ENCODE measurements at regions not wholly inside any gene's neighbourhood (a gene's known extent, or its start where the extent isn't known, plus 50 kb on each side); places are given as distances from the start of the nearest gene placed in this dataset.
"Not testable (repeated sequence)": the region's sequence is repeated elsewhere in the genome, so short reads cannot be mapped to it uniquely, and the experiment has no call there.

- DNase-seq (ENCODE audit: low read depth in 4 of 4, low spot score in 1 of 4): no peak
Measured at GRCh38 chr3:127520993-127521392, 69.5 kb downstream of the TPRA1 start.

GRCh38 chr3:127518456-127519081 lies 72.0 kb downstream of the TPRA1 start:
- no peak for DNase-seq (ENCODE audit: low read depth in 4 of 4, low spot score in 1 of 4)

GRCh38 chr3:127512256-127512655 lies 78.3 kb downstream of the TPRA1 start:
- DNase-seq (ENCODE audit: low read depth in 4 of 4, low spot score in 1 of 4): no peak

DNA sequence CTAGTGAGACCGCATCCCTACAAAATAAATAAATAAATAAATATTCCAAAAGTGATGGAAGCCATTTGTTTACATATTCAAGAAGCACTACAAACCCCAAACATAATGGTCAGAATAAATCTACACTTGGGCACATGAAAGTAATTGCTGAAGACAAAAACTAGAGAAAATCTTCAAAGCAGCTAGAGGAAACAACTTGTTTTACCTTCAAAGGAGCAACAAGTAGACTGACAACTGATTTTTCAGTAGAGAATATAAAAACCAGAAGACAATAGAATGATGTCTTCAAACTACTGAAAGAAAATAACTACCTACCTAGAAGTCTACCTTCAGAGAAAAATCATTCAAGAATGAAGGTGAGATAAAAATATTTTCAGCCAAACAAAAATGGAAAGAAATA lies 89.4 kb downstream of the TPRA1 start:
- DNase-seq (ENCODE audit: low read depth in 4 of 4, low spot score in 1 of 4): no peak

GRCh38 chr3:127497676-127498075 lies 92.9 kb downstream of the TPRA1 start:
- DNase-seq (ENCODE audit: low read depth in 4 of 4, low spot score in 1 of 4): no peak

DNA sequence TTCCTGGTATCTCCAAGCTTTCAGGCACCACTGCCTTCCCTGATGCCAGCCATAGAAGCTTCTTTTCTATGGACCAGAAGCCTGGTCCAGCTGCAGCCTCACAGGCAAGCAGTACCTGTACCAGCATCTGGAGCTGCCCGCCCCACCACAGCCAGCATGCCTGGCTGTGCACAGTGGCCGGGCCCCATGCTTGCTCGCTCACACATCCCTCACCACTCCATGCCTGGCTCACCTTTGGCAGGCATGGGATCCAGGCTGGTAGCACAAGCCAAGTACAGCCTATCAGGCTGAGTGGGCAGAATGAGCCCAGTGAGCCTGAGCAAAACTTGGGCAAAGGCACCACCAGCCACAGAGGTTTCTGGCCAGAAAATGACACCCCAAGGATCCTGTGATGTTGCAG lies 93.4 kb downstream of the TPRA1 start:
- no peak for DNase-seq (ENCODE audit: low read depth in 4 of 4, low spot score in 1 of 4)

DNA sequence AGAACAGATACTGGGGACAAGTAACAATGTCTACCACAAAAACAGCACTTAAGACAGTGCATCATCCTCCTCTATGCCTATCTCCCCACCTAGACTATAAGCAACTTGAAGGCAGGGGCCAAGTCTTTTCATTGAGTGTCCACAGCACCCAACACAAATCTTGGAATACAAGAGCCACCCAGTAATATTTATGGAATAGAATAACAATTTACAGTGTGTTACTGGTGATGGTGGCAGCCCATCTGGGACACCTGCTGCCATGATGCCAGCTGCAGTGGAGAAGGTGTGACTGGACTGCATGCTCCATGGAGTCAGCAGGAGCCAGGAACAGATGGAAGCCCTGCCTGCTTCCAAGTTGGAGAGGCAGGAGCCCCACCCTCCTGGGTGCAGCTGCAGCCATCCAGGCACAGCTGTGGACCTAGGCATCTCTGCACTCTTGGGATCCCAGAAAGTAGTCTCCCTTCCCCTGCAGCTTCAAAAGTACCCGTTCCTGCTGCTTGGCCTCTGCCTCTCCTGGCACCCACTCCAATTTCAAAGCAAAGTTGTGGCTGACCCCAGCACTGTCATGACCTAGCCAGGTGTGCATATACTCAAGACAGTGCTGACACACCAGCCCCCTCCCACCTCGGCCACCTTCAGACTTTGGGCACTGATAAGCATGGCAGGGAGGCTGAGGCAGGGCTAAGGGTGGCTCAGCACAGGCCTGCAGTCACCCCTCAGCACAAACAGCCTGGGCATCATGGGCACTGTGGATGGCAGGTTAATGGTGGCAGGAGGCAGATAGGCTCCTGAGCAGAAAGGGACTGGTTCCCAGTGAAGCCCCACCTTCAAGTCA lies 94.5 kb downstream of the TPRA1 start:
- DNase-seq (ENCODE audit: low read depth in 4 of 4, low spot score in 1 of 4): no peak

DNA sequence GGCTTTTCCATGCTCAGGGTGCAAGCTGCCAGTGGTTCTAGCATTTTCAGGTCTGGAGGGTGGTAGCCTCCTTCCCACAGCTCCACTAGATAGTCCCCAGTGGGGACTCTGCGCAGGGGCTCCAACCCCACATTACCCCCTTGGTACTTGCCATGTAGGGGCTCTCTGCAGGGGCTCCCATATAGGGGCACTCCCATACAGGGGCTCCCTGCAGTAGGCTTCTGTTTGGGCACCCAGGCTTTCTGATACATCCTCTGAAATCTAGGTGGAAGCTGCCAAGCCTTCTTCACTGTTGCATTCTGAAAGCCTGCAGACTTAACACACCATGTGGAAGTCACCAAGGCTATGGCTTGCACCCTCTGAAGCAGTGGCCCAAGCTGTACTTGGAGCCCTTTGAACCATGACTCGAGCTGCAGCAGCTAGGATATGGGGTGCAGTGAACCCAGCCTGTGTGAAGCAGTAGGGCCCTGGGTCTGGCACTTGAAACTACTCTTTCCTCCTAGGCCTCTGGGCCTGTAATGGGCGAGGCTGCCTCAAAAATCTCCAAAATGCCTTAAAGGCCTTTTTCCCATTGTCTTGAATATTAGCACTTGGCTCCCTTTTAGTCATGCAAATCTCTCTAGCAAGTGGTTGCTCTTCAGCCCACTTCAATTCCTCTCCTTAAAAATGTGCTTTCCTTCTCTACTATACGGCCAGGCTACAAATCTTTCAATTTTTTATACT lies 96.4 kb downstream of the TPRA1 start:
- DNase-seq (ENCODE audit: low read depth in 4 of 4, low spot score in 1 of 4): no peak

DNA sequence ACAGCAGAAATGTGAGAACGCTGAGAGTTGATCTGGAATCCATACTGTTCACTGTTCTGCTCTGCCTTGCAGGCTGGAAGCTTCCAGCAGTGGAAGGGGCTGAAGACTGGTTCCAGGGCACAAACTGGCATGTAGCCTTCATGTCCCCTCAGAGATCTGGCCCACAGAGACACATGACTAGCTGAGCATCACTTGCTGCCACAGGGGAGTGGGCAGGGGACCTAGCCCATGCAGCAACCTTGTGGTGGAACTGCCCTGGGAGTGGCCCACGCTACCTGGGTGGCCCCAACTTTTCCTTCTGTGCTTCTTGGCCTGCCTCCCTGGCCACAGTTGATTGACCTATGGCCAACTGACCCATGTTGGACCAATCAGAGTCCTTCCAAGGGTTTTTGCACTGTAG lies 98.1 kb downstream of the TPRA1 start:
- no peak for DNase-seq (ENCODE audit: low read depth in 4 of 4, low spot score in 1 of 4)

DNA sequence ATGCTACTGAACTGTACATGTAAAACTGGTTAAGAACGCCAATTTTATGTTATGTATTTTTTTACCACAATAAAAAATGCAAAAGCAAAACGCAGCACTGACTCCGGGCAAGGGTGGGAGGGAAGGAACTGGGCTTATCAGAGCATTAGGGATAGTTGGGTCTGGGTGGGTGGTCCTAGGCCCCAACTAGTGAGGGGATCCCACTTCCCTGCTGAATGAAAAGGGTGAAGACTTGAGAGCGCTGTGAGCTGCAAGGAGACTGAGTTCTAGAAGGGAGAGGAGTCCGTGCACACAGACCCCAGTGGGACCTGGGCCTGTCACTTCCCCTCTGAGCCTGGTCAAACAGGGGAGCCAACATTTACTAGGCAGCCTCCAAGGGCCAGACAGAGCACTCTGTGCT lies 98.6 kb downstream of the TPRA1 start:
- no peak for DNase-seq (ENCODE audit: low read depth in 4 of 4, low spot score in 1 of 4)

- DNase-seq (ENCODE audit: low read depth in 4 of 4, low spot score in 1 of 4): no peak
Measured at GRCh38 chr3:127491323-127491722, 99.2 kb downstream of the TPRA1 start.

DNA sequence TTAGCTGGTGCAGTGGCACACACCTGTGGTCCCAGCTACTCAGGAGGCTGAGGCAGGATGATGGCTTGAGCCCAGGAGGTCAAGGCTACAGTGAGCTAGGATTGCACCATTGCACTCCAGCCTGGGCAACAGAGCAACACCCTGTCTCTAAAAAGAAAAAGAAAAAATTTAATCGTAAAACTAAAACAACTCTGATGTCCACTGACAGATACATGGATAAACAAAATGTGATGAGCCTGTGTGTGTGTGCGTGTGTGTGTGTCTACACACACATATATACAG lies 99.6 kb downstream of the TPRA1 start:
- not testable (repeated sequence) for DNase-seq (ENCODE audit: low read depth in 4 of 4, low spot score in 1 of 4)

DNA sequence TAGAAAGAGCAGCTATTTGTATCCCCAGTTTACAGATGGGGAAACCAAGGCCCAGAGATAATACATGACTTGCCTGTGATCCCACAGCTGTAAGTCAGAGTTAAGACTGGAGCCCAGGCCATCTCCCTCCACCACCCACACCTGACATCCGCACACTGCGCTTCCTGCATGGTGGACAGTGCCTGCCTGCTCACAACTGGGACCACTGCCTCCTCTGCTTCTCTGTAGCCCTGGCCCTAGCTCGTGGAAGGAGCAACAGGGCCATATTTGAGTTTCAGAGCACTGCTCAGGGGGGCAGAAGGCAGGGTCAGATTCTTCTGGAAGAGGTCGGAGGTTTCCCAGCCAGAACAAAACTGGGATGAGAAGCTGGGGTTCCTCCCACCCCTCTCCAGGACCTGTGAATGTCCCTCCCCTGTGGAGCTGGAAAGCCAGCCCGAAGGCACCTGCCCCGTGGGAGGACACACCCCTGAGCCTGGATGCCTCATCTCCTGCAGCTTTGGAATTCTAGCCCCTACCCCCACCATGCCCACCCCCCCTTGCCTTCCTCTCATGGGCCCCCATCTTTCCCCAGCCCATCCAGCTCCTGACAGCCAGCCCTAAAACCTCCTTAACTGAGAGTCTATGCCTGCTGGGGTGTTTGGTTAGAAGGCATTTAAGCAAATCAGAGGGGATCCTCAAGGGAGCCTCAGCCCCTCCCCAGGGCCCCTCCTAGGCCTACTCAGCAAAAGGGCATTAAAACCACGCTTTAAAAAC lies 100.1 kb downstream of the TPRA1 start:
- DNase-seq (ENCODE audit: low read depth in 4 of 4, low spot score in 1 of 4): no peak

DNA sequence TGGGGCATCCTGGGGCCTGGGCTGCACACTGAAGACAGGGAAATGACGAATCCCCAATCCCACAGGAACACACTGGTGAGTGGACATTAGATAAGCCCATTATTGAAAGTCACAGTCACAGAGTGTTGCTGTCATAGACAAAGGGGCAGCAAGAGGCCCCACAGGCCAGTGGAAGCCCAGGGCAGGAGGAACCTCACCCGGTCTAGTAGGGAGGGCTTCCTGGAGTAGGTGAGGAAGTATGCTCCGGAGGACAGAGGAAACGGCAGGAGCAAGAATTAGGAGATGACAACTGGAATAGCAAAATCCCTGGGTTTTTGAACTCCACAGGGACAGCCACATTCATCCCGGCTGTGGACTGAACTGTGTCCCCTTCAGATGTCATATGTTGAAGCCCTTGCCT lies 101.2 kb downstream of the TPRA1 start:
- DNase-seq (ENCODE audit: low read depth in 4 of 4, low spot score in 1 of 4): no peak

GRCh38 chr3:127488740-127489139 lies 101.8 kb downstream of the TPRA1 start:
- no peak for DNase-seq (ENCODE audit: low read depth in 4 of 4, low spot score in 1 of 4)

GRCh38 chr3:127488141-127488672 lies 102.3 kb downstream of the TPRA1 start:
- DNase-seq (ENCODE audit: low read depth in 4 of 4, low spot score in 1 of 4): no peak

DNA sequence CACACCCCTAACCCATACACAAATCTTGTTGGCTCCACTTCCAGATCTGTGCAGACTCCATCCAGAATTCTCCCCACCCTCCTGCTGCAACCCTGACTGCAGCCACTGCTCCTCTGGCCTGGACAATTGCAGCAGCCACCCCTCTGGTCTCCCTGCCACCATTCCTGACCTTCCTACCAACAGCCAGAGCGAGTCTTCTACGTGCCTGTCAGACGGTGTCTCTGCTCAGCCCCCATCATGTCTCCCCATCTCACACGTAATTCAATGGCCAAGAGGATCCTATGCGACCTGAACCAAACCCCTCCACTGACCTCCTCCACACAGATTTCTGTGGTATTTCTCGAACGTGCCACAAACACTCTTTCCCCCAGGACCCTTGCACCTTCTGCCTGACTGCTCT lies 103.3 kb downstream of the TPRA1 start:
- no peak for DNase-seq (ENCODE audit: low read depth in 4 of 4, low spot score in 1 of 4)

DNA sequence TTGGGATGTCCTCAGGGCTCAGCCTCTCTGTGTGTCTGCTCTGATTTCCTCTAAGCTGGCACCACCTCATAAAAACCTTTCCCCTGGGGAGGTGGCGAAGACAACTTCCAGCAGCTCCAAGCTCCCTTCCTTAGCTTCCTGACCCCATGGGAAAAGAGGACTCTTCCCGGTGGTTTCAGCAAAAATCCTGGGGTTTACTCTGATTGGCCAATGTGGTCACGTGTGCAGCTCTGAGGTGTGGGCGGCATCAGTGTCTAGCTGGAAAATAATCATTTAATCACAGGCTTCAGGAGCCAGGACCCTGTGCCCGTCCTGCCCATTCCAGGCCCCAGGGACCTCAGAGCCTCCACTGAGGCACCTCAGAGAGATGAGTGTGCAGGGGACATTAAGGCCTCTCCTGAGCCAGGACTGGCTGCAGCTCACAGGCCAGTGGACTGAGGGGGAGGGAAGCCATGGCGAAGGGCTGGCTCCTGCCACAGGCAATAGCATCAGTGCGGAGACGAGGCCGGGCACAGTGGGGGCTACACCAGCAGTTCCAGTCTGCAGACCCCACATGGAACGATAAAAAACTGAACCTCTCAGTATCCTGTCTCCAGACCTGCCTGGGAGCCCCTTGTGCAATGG lies 104.1 kb downstream of the TPRA1 start:
- no peak for DNase-seq (ENCODE audit: low read depth in 4 of 4, low spot score in 1 of 4)

DNA sequence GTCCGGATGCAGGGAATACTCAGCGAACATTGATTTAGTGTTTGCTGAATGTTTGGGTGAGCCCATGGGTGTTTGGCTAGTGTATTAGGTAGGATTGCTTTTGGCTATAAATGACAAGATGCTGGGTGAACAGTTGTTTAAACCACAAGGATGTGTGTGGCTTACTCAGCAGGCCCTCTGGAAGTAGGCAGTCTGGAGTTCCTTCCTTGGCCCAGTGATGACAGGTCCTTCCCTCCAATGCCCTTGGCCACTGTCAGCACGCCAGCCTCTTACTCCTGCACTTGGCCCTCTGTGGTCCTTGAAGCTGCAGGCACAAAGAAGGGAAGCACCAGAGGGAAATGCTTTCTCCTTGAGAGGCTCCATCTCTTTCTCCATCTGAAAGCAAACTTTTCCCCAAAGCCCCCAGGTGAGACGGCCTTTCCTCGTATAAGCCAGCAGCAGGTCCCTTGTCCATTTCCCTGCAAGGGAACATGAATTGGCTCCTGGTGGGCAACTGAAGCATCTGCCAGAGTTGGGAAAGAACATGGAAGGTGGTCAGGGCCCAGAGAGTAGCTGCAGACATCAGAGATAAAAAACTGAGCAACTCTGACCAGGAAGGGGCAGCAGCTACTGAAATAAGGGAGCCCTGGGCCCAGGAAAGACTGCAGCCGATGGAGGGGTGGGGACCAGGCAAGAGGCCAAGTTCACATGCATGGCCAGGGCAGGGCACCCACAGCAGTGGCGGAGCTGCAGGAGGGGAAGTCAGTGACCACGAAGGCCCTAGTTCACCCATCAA lies 105.0 kb downstream of the TPRA1 start:
- DNase-seq (ENCODE audit: low read depth in 4 of 4, low spot score in 1 of 4): no peak
